BJ (cell line): ENCODE measurements at regions not wholly inside any gene's neighbourhood (a gene's known extent, or its start where the extent isn't known, plus 50 kb on each side); places are given as distances from the start of the nearest gene placed in this dataset.

Experiments
- CTCF ChIA-PET: fragments of 350-600 bp; formaldehyde crosslinking; extraction: SDS; loops from one replicate; lab custom pipeline; 2021; ENCODE audit warnings: antibody characterized with exemption, inconsistent platforms; lab: Yijun Ruan, JAX
- POLR2A ChIA-PET: fragments of 300-600 bp; sonication (Branson Sonifier 250); formaldehyde crosslinking; extraction: SDS; loops from one replicate; lab custom pipeline; 2021; ENCODE audit warnings: antibody characterized with exemption; lab: Charles Lee
- DNase-seq: peaks from one replicate; pipeline ENCODE4 v3.0.0-alpha.2; 2011; ENCODE audit warnings: low read depth
- H3K27me3 ChIP-seq: 2 replicates; pipeline ENCODE4 v1.6.0; 2011; ENCODE audit warnings: low read length; ENCODE audit not compliant: control insufficient read depth, insufficient read depth
- H3K36me3 ChIP-seq: 2 replicates; pipeline ENCODE4 v1.5.1; 2011; ENCODE audit warnings: low read length; ENCODE audit not compliant: control insufficient read depth, insufficient read depth
- H3K4me3 ChIP-seq: 2 replicates; pipeline ENCODE4 v1.5.1; 2011; ENCODE audit warnings: low read depth, mild to moderate bottlenecking, control low read depth, low read length
- CTCF ChIP-seq: IDR thresholded peaks from 2 replicates; pipeline ENCODE4 v1.5.1; 2011; ENCODE audit warnings: low read depth, mild to moderate bottlenecking, control low read depth, inconsistent platforms, low read length, moderate library complexity; ENCODE audit not compliant: insufficient read depth

GRCh38 chr4:141899541-141899940 lies 263.2 kb downstream of the IL15 start:
- Histone ChIP-seq H3K4me3 (no peak overlapping the region), H3K36me3 (no peaks in the 10 kb centered on the region), H3K27me3 (no peaks in the 10 kb centered on the region)
- DNase-seq, result peak; percentile 79
- POLR2A ChIA-PET, result interaction anchor here (0.5 to 1.1 kb wide), 2 partner anchors 89 to 111 kb away, joined by 3 to 5 read pairs; no protein-coding TSS in a partner anchor
- no peak for TF ChIP-seq CTCF
- CTCF ChIA-PET, result interaction anchor here (0.7 kb wide), 3 partner anchors 103 to 551 kb away, joined by 3 read pairs; no protein-coding TSS in a partner anchor

- TF ChIP-seq CTCF, result no peak
- no peak for DNase-seq
- ChIA-PET POLR2A (no interaction called here), CTCF (no interaction called here)
- H3K27me3 ChIP-seq, result no peaks in the 10 kb centered on the region
- no peaks in the 10 kb centered on the region for H3K36me3 ChIP-seq
- H3K4me3 ChIP-seq, result no peak overlapping the region
These were observed 264.5 kb downstream of the IL15 start for GRCh38 chr4:141900856-141901255.

GRCh38 chr4:141905751-141906150 lies 269.4 kb downstream of the IL15 start:
- Histone ChIP-seq H3K4me3 (no peak overlapping the region), H3K27me3 (no peaks in the 10 kb centered on the region), H3K36me3 (no peaks in the 10 kb centered on the region)
- CTCF ChIA-PET, result no interaction called here
- TF ChIP-seq CTCF, result no peak
- POLR2A ChIA-PET, result no interaction called here
- peak; percentile 94 for DNase-seq

- Histone ChIP-seq H3K4me3 (no peak overlapping the region), H3K36me3 (no peaks in the 10 kb centered on the region), H3K27me3 (no peaks in the 10 kb centered on the region)
- POLR2A ChIA-PET, result interaction anchor here (0.6 kb wide), 1 partner anchor 354 kb away, joined by 4 read pairs; no protein-coding TSS in a partner anchor
- no peak for TF ChIP-seq CTCF
- peak; percentile 75 for DNase-seq
- CTCF ChIA-PET, result no interaction called here
These were observed 273.2 kb downstream of the IL15 start for GRCh38 chr4:141909541-141909940.

- Histone ChIP-seq H3K27me3 (no peaks in the 10 kb centered on the region), H3K36me3 (no peaks in the 10 kb centered on the region), H3K4me3 (no peak overlapping the region)
- CTCF ChIA-PET, result no interaction called here
- POLR2A ChIA-PET, result no interaction called here
- DNase-seq, result no peak
- TF ChIP-seq CTCF, result no peak
These were observed 276.4 kb downstream of the IL15 start for GRCh38 chr4:141912831-141913230.
